GM23248 (cell line): ENCODE measurements at regions not wholly inside any gene's neighbourhood (a gene's known extent, or its start where the extent isn't known, plus 50 kb on each side); places are given as distances from the start of the nearest gene placed in this dataset.

Source experiments
- EZH2 ChIP-seq: fragments of 200-600 bp; sonication (generic); IDR thresholded peaks from 2 replicates; pipeline ENCODE4 v1.6.1; 2018; ENCODE audit warnings: antibody characterized with exemption, mild to moderate bottlenecking; ENCODE audit not compliant: insufficient read depth, poor library complexity, severe bottlenecking
- EZH2phosphoT487 ChIP-seq: fragments of 200-600 bp; sonication (generic); IDR thresholded peaks from 2 replicates; pipeline ENCODE4 v1.6.1; 2018; ENCODE audit warnings: antibody characterized with exemption, moderate library complexity, mild to moderate bottlenecking, low read depth; ENCODE audit not compliant: insufficient read depth

DNA sequence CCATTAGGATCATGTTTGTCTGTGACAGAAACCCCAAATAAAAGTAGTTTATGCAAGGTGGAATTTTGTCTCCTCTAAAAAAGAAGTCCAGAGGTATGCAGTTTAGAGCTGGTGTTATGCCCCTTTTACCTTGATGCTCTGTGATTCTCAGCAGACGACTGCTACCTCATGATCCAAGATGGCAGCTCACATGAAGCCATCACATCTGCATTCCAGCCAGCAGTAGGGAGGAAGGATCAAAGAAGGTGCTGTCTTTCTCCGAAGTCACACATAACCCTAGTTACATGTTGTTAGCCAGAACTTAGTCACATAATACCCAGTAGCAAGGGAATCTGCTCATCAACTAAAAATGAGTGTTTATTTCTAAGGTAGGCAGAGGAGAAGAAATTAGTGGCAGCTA, 135.7 kb upstream of the HS3ST2 start:
- TF ChIP-seq EZH2 (no peak), EZH2phosphoT487 (no peak)
